Suprapubic skin (tissue), 4 donors: ENCODE measurements at regions not wholly inside any gene's neighbourhood (a gene's known extent, or its start where the extent isn't known, plus 50 kb on each side); places are given as distances from the start of the nearest gene placed in this dataset.

ENCODE experiments used
- DNase-seq, 2 donors: peaks; one replicate each; pipeline ENCODE4 v3.0.0-alpha.2; 2019; ENCODE audit warnings: low spot score in 2 of 2
- H3K27ac ChIP-seq: fragments of 200-600 bp; sonication (generic); one replicate; pipeline ENCODE4 v1.5.1; 2019
- H3K27me3 ChIP-seq: fragments of 200-600 bp; sonication (generic); one replicate; pipeline ENCODE4 v1.5.1; 2019
- H3K36me3 ChIP-seq: fragments of 200-600 bp; sonication (generic); one replicate; pipeline ENCODE4 v1.5.1; 2019
- H3K4me1 ChIP-seq: fragments of 200-600 bp; sonication (generic); one replicate; pipeline ENCODE4 v1.5.1; 2019
- H3K4me3 ChIP-seq: fragments of 200-600 bp; sonication (generic); one replicate; pipeline ENCODE4 v1.5.1; 2019; ENCODE audit warnings: mild to moderate bottlenecking
- H3K9me3 ChIP-seq: fragments of 200-600 bp; sonication (generic); one replicate; pipeline ENCODE4 v1.5.1; 2019
- EP300 ChIP-seq: sonication (generic); formaldehyde crosslinking; IDR thresholded peaks from one replicate; pipeline ENCODE4 v1.6.1; 2017; ENCODE audit warnings: antibody characterized with exemption
- POLR2A ChIP-seq, 2 donors: fragments of 450-650 bp; IDR thresholded peaks; one replicate each; pipeline ENCODE4 v1.6.1; 2017; ENCODE audit warnings: antibody characterized with exemption in 2 of 2, mild to moderate bottlenecking in 2 of 2, moderate library complexity in 2 of 2
- POLR2AphosphoS5 ChIP-seq, 3 donors: sonication (generic); formaldehyde crosslinking; IDR thresholded peaks; one replicate each; pipeline ENCODE4 v1.6.1; 2017; ENCODE audit warnings: antibody characterized with exemption in 3 of 3
- WGBS: methylation state at CpG from one replicate; pipeline ENCODE4 v1.1.5; 2018; 5-methylcytosine and 5-hydroxymethylcytosine counted together
- TF ChIP-seq, protein P1 (sequence below), 2 donors: fragments of 200-600 bp in 1 of 2; fragments of 450-650 bp in 1 of 2; sonication (generic) in 1 of 2; IDR thresholded peaks; one replicate each; pipeline ENCODE4 v1.5.1; 2016 to 2019; ENCODE audit warnings: antibody characterized with exemption in 2 of 2, mild to moderate bottlenecking in 1 of 2, moderate library complexity in 1 of 2

DNA sequence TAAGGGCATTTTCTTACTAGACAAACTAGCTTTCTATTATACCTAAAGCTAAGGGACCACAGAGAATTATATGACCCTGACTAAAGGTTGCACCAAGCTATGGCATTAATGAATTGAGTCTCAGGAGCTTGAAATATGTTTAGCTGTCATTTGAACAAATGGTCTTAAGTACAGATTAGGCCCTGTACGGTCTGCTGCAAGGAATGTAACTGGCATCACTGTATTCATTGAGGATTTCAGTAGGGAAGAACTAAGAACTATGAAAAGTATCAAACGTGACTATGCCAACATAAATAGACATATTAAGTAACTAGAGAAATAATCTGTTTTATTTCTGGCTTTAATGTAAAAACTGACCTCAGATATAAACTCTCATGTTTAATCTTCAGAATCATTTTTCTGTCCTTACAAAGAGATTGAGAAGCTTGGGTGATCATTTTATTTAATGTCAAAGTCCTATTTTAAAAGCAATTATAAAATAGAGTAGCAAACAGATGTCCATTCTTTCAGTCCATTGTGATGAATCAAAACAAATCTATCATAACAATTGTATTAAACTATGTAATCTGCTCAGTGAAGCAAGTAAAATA is 845.9 kb downstream of the MAT2B start:
- no peak for DNase-seq
- 76% methylated on average over 2 of the region's 2 CpGs for WGBS
- Histone ChIP-seq H3K4me3 (no peak overlapping the region), H3K36me3 (no peaks in the 10 kb centered on the region), H3K9me3 (no peaks in the 10 kb centered on the region), H3K27me3 (no peaks in the 10 kb centered on the region), H3K4me1 (no peaks in the 10 kb centered on the region), H3K27ac (no peak overlapping the region)
- TF ChIP-seq EP300 (no peak), POLR2AphosphoS5 (IDR thresholded peaks at IDR 0.05) (no peak)
- TF ChIP-seq, protein P1, sequence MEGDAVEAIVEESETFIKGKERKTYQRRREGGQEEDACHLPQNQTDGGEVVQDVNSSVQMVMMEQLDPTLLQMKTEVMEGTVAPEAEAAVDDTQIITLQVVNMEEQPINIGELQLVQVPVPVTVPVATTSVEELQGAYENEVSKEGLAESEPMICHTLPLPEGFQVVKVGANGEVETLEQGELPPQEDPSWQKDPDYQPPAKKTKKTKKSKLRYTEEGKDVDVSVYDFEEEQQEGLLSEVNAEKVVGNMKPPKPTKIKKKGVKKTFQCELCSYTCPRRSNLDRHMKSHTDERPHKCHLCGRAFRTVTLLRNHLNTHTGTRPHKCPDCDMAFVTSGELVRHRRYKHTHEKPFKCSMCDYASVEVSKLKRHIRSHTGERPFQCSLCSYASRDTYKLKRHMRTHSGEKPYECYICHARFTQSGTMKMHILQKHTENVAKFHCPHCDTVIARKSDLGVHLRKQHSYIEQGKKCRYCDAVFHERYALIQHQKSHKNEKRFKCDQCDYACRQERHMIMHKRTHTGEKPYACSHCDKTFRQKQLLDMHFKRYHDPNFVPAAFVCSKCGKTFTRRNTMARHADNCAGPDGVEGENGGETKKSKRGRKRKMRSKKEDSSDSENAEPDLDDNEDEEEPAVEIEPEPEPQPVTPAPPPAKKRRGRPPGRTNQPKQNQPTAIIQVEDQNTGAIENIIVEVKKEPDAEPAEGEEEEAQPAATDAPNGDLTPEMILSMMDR (IDR thresholded peaks at IDR 0.05), result no peak

DNA sequence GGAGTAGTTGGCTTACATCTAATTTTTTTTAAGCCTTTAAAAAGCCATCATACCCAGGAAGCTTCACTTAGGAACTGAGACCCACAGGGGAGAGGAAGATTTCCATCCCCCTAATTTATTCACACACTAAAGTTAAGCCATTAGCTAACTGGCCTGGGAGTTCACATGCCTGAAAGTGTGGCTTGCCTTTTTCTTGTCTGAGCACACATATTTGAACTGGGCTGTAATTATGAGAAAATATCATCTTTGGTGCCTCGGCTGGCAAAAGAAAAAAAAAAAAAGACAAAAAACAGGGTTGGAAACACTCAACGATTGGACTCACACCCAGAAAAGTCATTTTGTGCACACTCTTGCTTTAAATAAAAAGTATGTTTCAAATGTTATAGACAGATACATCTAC is 847.3 kb downstream of the MAT2B start:
- Histone ChIP-seq H3K27me3 (no peaks in the 10 kb centered on the region), H3K27ac (no peak overlapping the region), H3K4me1 (no peaks in the 10 kb centered on the region), H3K36me3 (no peaks in the 10 kb centered on the region), H3K9me3 (no peaks in the 10 kb centered on the region), H3K4me3 (no peak overlapping the region)
- WGBS, result 19% methylated on average over 2 of the region's 2 CpGs
- DNase-seq, result no peak
- no peak for TF ChIP-seq POLR2AphosphoS5 (IDR thresholded peaks at IDR 0.05)
- no peak for TF ChIP-seq POLR2A (IDR thresholded peaks at IDR 0.05)
- TF ChIP-seq, protein P1 (IDR thresholded peaks at IDR 0.05), result no peak
- no peak for TF ChIP-seq EP300

DNA sequence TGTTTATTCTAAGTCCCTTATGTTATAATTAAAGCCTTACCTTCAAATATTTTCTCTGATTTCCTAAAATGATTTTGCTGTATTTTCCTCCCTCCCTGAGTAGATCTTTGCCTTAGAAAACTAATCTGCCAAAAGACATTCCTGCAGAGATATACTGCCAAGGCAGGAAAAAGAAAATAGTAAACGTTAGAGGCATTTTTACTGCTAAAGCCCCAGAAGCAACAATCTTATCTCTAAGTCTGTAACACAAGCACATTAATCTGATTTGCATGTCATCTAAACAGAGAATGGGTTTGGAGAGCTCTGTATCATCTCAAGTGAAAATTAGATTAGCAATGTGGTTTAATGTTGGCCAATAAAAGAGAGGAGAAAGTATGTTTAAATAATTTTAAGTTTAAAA is 847.7 kb downstream of the MAT2B start:
- WGBS, result 9% methylated on average over 1 of the region's 1 CpG
- no peak for DNase-seq
- no peaks in the 10 kb centered on the region for H3K9me3 ChIP-seq
- H3K27me3 ChIP-seq, result no peaks in the 10 kb centered on the region
- no peaks in the 10 kb centered on the region for H3K4me1 ChIP-seq
- H3K4me3 ChIP-seq, result no peak overlapping the region
- TF ChIP-seq, protein P1 (IDR thresholded peaks at IDR 0.05), result no peak
- TF ChIP-seq POLR2AphosphoS5 (IDR thresholded peaks at IDR 0.05) (no peak), EP300 (no peak), POLR2A (IDR thresholded peaks at IDR 0.05) (no peak)
- no peaks in the 10 kb centered on the region for H3K36me3 ChIP-seq
- no peak overlapping the region for H3K27ac ChIP-seq

DNA sequence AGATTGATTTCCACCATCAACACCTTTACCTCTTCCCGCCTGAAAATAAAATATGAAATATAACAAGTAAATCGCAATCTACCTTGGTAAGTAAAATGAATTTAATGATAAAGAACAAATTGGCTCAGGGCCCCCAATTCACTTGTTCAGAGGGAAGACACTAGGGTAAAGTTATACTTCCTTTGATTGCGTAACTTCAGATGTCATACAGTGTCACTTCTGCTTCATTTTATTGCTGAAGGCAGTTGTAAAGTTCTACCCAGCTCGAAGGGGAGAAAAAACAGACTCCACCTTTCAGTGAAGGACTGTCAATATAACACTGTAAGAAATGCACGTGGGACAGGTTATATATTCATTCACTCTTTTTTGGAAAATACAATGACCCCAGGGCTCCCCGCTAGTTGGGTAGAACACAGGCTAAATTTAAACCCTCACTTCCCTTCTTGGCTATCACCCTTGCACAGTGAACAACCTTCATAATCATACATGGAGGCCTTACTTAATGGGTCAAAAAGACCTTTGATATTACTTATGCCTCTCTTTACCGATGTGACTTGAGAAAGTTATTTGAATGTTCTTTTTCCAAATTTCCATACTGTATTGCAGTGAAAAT is 848.8 kb downstream of the MAT2B start:
- WGBS, result 56% methylated on average over 7 of the region's 7 CpGs
- Histone ChIP-seq H3K4me1 (no peaks in the 10 kb centered on the region), H3K27me3 (no peaks in the 10 kb centered on the region), H3K27ac (no peak overlapping the region), H3K9me3 (no peaks in the 10 kb centered on the region), H3K4me3 (no peak overlapping the region), H3K36me3 (no peaks in the 10 kb centered on the region)
- TF ChIP-seq, protein P1 (IDR thresholded peaks at IDR 0.05), result no peak
- TF ChIP-seq POLR2AphosphoS5 (IDR thresholded peaks at IDR 0.05) (no peak), POLR2A (IDR thresholded peaks at IDR 0.05) (no peak), EP300 (no peak)
- DNase-seq, result no peak

DNA sequence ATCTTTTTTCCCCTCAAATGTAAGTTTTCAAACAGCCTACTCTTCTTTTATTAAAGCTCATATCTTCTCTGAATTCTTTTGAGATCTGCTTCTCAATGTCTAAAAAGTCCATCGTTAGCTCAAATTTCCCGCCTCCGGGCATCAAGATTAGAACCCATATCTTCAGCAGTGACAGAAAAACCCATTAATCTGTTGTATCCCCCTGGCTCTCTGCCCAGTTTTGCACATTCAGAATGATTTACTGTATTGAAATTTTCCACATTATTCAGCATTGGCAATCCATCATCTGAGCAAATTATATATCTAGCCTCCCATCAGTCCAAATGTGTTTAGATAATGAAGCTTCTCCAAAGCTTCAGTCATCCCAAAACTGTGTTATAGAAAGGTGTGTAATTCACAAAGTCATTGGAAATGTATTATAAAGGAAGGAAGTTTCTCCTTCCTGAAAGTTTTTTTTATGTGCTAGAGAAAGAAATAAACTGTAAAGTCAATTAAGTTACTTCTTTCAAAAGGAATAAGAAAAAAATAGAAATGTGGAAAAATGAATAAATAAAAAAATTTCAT is 849.9 kb downstream of the MAT2B start:
- 43% methylated on average over 3 of the region's 3 CpGs for WGBS
- no peak for DNase-seq
- Histone ChIP-seq H3K9me3 (no peaks in the 10 kb centered on the region), H3K27ac (no peak overlapping the region), H3K4me1 (no peaks in the 10 kb centered on the region), H3K4me3 (no peak overlapping the region), H3K36me3 (no peaks in the 10 kb centered on the region), H3K27me3 (no peaks in the 10 kb centered on the region)
- TF ChIP-seq POLR2A (IDR thresholded peaks at IDR 0.05) (no peak), EP300 (no peak), POLR2AphosphoS5 (IDR thresholded peaks at IDR 0.05) (no peak)
- TF ChIP-seq, protein P1 (IDR thresholded peaks at IDR 0.05), result no peak
